ENCODE measurements at regions not wholly inside any gene's neighbourhood (a gene's known extent, or its start where the extent isn't known, plus 50 kb on each side); places are given as distances from the start of the nearest gene placed in this dataset.

- Mint-ChIP-seq H3K4me3 (no peak overlapping the region), H3K4me1 (peaks cover 6% of the 10 kb centered on the region), H3K27ac (no peak overlapping the region), H3K27me3 (peaks cover 12% of the 10 kb centered on the region), H3K9me3 (no peaks in the 10 kb centered on the region), H3K36me3 (no peaks in the 10 kb centered on the region)
- DNase-seq (no peak), ATAC-seq (ENCODE audit: low read depth) (no peak)
- POLR2A ChIA-PET, result no interaction called here
These were observed 78.2 kb upstream of the SLC44A3 start for GRCh38 chr1:94741996-94742395.

- Mint-ChIP-seq H3K9me3 (no peaks in the 10 kb centered on the region), H3K27ac (no peak overlapping the region), H3K36me3 (no peaks in the 10 kb centered on the region), H3K4me1 (peaks cover 6% of the 10 kb centered on the region), H3K4me3 (no peak overlapping the region), H3K27me3 (peaks cover 9% of the 10 kb centered on the region)
- DNase-seq (no peak), ATAC-seq (ENCODE audit: low read depth) (no peak)
- POLR2A ChIA-PET, result no interaction called here
These were observed 78.6 kb upstream of the SLC44A3 start for GRCh38 chr1:94741510-94741909.

- DNase-seq, result no peak
- Mint-ChIP-seq H3K9me3 (no peaks in the 10 kb centered on the region), H3K27ac (no peak overlapping the region), H3K36me3 (no peaks in the 10 kb centered on the region), H3K27me3 (peaks cover 8% of the 10 kb centered on the region), H3K4me1 (peaks cover 10% of the 10 kb centered on the region), H3K4me3 (no peak overlapping the region)
- no peak for ATAC-seq (ENCODE audit: low read depth)
- POLR2A ChIA-PET, result no interaction called here
These were observed 80.6 kb upstream of the SLC44A3 start for GRCh38 chr1:94739521-94740061.

GRCh38 chr1:94738371-94738770 lies 81.8 kb upstream of the SLC44A3 start:
- ATAC-seq (ENCODE audit: low read depth), result no peak
- Mint-ChIP-seq H3K4me1 (peaks cover 10% of the 10 kb centered on the region), H3K4me3 (no peak overlapping the region), H3K27me3 (peaks cover 8% of the 10 kb centered on the region), H3K9me3 (no peaks in the 10 kb centered on the region), H3K36me3 (no peaks in the 10 kb centered on the region), H3K27ac (no peak overlapping the region)
- DNase-seq, result no peak
- POLR2A ChIA-PET, result interaction anchor here (0.5 kb wide), 1 partner anchor 380 kb away, joined by 3 read pairs; no protein-coding TSS in a partner anchor

DNA sequence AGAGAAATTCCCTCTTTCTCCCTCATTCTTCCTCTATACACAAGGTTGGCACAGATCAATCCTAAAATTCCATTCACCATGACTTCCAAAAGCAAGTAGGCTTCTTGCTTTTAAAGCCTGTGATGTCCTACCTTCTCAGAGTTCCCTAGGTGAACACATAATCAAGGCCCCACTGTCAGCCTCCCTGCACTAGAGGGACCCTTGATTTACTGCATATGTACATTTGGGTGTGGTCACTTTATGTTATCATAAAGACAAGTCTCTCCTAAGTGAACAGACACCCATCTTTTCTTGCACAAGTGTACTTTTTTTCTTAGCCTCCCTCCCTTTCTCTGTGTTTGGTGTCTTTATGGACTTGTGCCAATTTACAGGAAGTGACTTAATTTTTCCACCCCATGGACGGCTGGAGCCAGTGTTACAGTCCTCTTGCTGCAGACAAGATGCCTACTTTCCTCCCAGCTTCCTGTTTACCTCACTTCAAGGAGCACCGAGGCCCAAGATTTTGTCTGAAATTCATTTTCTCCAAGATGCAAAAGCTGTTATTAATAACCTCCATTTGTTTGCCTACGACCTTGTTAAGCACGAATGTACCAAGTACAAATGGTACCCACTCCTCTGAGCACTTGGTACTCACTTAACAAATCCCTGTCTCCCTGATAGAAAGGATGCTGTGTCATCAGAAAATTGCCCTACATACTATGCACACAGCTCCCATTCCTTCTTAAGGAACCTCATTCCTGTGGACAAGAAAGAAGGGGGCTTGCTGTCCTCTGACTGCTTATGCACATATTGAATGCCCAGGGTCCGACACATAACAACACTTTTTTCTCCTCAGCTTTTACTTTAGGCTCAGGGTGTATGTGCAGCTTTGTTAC lies 82.8 kb upstream of the SLC44A3 start:
- Mint-ChIP-seq H3K4me1 (peaks cover 9% of the 10 kb centered on the region), H3K4me3 (no peak overlapping the region), H3K27me3 (peaks cover 8% of the 10 kb centered on the region), H3K27ac (no peak overlapping the region), H3K9me3 (no peaks in the 10 kb centered on the region), H3K36me3 (no peaks in the 10 kb centered on the region)
- ATAC-seq (ENCODE audit: low read depth), result no peak
- DNase-seq, result no peak
- POLR2A ChIA-PET, result no interaction called here

- Mint-ChIP-seq H3K4me1 (peaks cover 7% of the 10 kb centered on the region), H3K36me3 (no peaks in the 10 kb centered on the region), H3K27ac (no peak overlapping the region), H3K9me3 (no peaks in the 10 kb centered on the region), H3K4me3 (no peak overlapping the region), H3K27me3 (peaks cover 8% of the 10 kb centered on the region)
- POLR2A ChIA-PET, result no interaction called here
- no peak for ATAC-seq (ENCODE audit: low read depth)
- no peak for DNase-seq
These were observed 83.6 kb upstream of the SLC44A3 start for GRCh38 chr1:94736549-94736948.

DNA sequence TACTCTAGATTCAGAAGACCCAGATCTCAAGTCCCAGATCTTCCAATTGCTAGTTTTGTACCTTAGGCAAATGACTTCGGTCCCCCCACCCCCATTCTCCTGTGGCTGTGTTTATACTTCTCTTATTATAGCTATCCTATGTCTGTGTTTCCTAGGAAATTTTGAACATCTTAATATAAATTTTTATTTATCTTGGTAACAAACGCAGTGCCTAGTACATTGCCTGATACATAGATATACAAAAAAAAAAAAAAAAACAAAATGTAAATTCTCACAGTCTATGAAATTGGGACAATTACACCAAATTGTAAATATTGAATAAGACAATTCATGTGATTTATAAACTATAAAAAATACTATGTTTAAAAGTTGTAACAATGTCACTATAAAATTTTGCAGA lies 84.1 kb upstream of the SLC44A3 start:
- Mint-ChIP-seq H3K36me3 (no peaks in the 10 kb centered on the region), H3K4me1 (peaks cover 4% of the 10 kb centered on the region), H3K27ac (no peak overlapping the region), H3K27me3 (peaks cover 8% of the 10 kb centered on the region), H3K4me3 (no peak overlapping the region), H3K9me3 (no peaks in the 10 kb centered on the region)
- POLR2A ChIA-PET, result no interaction called here
- ATAC-seq (ENCODE audit: low read depth) (no peak), DNase-seq (no peak)

DNA sequence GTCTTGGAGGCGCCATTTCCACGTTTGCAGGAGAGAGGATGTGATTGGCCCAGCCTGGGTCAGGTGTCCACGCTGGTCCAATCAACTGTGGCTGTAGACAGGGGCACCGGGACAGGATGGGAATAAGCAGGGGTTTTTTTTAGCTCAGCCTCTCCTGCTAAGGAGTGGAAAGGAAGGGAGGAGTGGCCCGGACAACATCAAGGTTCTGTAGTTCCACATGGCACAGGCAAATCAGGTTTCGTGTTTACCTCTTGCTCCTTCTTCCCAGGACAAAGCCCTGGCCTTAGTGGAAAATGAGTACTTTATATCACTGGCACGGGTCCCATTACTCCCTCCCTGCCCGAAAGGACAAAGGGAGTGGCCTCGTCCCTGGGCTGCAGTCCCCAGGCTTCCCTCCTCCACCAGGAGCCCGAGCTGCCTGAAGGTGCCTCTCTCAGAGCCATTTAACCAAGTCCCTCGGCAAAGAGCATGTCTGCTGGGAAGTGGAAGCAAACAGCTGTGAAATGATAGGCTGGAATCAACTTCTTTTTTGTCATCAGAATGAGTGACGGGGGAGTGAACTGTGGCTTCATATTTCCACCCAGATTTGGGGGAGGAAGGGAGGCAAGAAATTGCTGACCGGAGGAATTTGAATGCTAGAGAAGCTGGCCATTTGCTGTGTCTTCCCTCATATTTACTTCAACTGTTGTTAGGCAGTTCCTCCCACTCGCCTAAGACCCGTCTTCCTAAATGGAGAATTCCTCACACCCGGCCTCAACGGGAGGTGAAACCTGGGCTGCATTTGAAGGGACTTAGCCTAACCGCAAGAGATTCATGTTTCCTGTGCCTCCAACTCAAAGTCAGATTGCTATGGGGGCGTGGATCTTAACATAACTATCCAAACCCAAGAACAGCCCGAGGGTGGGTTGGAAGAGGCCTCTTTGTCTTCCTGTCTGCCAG lies 84.9 kb upstream of the SLC44A3 start:
- no peak overlapping the region for H3K4me3 Mint-ChIP-seq
- H3K27ac Mint-ChIP-seq, result no peak overlapping the region
- ATAC-seq (ENCODE audit: low read depth) (no peak), DNase-seq (no peak)
- H3K4me1 Mint-ChIP-seq, result peaks cover 4% of the 10 kb centered on the region
- H3K36me3 Mint-ChIP-seq, result no peaks in the 10 kb centered on the region
- H3K27me3 Mint-ChIP-seq, result peaks cover 7% of the 10 kb centered on the region
- H3K9me3 Mint-ChIP-seq, result no peaks in the 10 kb centered on the region
- POLR2A ChIA-PET, result no interaction called here

DNA sequence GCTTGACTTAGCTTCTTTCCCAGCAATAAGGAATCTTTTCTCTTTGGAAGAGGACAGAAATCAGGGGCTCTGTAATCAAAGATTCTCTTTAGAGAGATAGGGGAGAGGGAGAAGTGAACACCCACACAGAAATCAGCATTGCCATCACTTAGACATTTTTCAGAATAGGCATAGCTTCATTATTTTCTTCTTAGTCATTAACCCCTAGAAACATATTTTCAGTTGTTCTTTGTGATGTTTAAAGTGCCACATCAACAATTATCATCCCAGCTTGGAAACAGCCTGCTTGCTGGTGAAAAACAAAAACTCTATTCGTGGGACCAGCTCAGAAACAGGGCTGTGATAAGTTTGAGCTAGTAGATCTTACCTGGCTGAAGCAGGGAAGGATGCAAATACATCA lies 88.3 kb upstream of the SLC44A3 start:
- no peaks in the 10 kb centered on the region for H3K9me3 Mint-ChIP-seq
- H3K27ac Mint-ChIP-seq, result no peak overlapping the region
- peaks cover 4% of the 10 kb centered on the region for H3K4me1 Mint-ChIP-seq
- H3K36me3 Mint-ChIP-seq, result no peaks in the 10 kb centered on the region
- POLR2A ChIA-PET, result no interaction called here
- no peak overlapping the region for H3K4me3 Mint-ChIP-seq
- DNase-seq (no peak), ATAC-seq (ENCODE audit: low read depth) (no peak)
- H3K27me3 Mint-ChIP-seq, result peaks cover 8% of the 10 kb centered on the region

DNA sequence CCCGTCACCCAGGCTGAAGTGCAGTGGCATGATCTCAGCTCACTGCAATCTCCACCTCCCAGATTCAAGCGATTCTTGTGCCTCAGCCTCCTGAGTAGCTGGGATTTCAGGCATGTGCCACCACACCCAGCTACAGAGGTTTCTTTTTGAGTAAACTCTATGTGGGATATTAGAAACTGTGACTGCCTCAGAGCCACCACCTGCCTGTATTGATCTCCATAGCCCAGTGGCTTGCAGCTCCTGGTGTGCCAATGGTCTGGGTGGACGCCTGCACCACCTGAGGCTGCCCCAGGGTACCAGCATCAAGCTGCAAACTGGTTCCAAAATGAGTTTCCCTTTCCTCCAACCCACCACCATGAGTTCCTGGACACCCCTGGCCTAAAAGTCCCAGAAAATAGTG lies 89.7 kb upstream of the SLC44A3 start:
- no peak for ATAC-seq (ENCODE audit: low read depth)
- no peaks in the 10 kb centered on the region for H3K36me3 Mint-ChIP-seq
- no peaks in the 10 kb centered on the region for H3K9me3 Mint-ChIP-seq
- H3K4me3 Mint-ChIP-seq, result no peak overlapping the region
- peaks cover under 1% of the 10 kb centered on the region for H3K4me1 Mint-ChIP-seq
- POLR2A ChIA-PET, result no interaction called here
- H3K27me3 Mint-ChIP-seq, result peaks cover 8% of the 10 kb centered on the region
- DNase-seq, result no peak
- H3K27ac Mint-ChIP-seq, result no peak overlapping the region

DNA sequence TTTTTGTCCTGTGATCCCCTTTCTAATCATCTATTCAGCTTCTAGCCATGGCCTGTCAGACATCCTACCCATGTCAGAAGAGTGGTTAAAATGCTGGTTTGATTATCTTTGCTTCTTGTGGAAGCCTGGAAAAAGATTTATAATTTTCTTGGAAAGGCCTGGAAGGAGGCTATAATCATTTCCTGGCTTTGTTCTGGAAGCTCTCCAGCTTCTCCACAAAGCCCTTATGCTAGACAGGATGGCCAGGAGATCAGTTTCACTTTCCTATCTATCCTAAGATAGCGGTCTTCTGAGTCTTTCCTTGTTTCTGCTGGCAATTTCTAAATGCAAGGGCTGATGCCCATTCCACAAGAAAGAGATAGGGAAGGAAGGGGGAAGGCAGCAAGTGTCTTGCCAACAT lies 90.9 kb upstream of the SLC44A3 start:
- no peaks in the 10 kb centered on the region for H3K9me3 Mint-ChIP-seq
- DNase-seq (no peak), ATAC-seq (ENCODE audit: low read depth) (no peak)
- H3K27ac Mint-ChIP-seq, result no peak overlapping the region
- peaks cover 8% of the 10 kb centered on the region for H3K27me3 Mint-ChIP-seq
- H3K4me3 Mint-ChIP-seq, result no peak overlapping the region
- POLR2A ChIA-PET, result no interaction called here
- no peaks in the 10 kb centered on the region for H3K4me1 Mint-ChIP-seq
- H3K36me3 Mint-ChIP-seq, result no peaks in the 10 kb centered on the region

GRCh38 chr1:94727846-94728715 lies 92.1 kb upstream of the SLC44A3 start:
- ATAC-seq (ENCODE audit: low read depth) (no peak), DNase-seq (no peak)
- Mint-ChIP-seq H3K9me3 (no peaks in the 10 kb centered on the region), H3K36me3 (no peaks in the 10 kb centered on the region), H3K4me3 (no peak overlapping the region), H3K27me3 (peaks cover 12% of the 10 kb centered on the region), H3K4me1 (no peaks in the 10 kb centered on the region), H3K27ac (no peak overlapping the region)
- POLR2A ChIA-PET, result no interaction called here
